Vagina (tissue), 2 donors: ENCODE measurements at regions not wholly inside any gene's neighbourhood (a gene's known extent, or its start where the extent isn't known, plus 50 kb on each side); places are given as distances from the start of the nearest gene placed in this dataset.

Experiments used
- CTCF ChIP-seq, 3 experiments: fragments of 450-650 bp in 2 of 3; fragments of 200-600 bp in 1 of 3; sonication (generic) in 1 of 3; IDR thresholded peaks; one replicate each; pipeline ENCODE4 v1.5.1; 2017 to 2019; ENCODE audit warnings: antibody characterized with exemption in 3 of 3, mild to moderate bottlenecking in 2 of 3, moderate library complexity in 2 of 3
- POLR2A ChIP-seq, 2 donors: fragments of 450-650 bp; IDR thresholded peaks; one replicate each; pipeline ENCODE4 v1.6.1; 2017; ENCODE audit warnings: antibody characterized with exemption in 2 of 2, mild to moderate bottlenecking in 2 of 2, moderate library complexity in 2 of 2
- POLR2AphosphoS5 ChIP-seq, 2 donors: sonication (generic); formaldehyde crosslinking; IDR thresholded peaks; one replicate each; pipeline ENCODE4 v1.9.0; 2017; ENCODE audit warnings: antibody characterized with exemption in 2 of 2, mild to moderate bottlenecking in 2 of 2, low read depth in 1 of 2; ENCODE audit not compliant: insufficient read depth in 1 of 2

GRCh38 chr13:65378484-65378883, 1851.7 kb downstream of the PCDH9 start:
- no peak for TF ChIP-seq CTCF (IDR thresholded peaks at IDR 0.05)
- TF ChIP-seq POLR2A (IDR thresholded peaks at IDR 0.05), result no peak
- TF ChIP-seq POLR2AphosphoS5 (IDR thresholded peaks at IDR 0.05; ENCODE audit: insufficient read depth in 1 of 2, low read depth in 1 of 2), result no peak
